NCI-H1436 treated with DMSO at 0.1 percent for 48 hours (cell line): ENCODE measurements at regions not wholly inside any gene's neighbourhood (a gene's known extent, or its start where the extent isn't known, plus 50 kb on each side); places are given as distances from the start of the nearest gene placed in this dataset.

Experiments
- DNase-seq: peaks from one replicate; lab custom pipeline; 2025; lab: John Stamatoyannopoulos, UW

GRCh38 chr2:59440491-59440890, 1113.0 kb downstream of the BCL11A start:
- DNase-seq = no peak

DNA sequence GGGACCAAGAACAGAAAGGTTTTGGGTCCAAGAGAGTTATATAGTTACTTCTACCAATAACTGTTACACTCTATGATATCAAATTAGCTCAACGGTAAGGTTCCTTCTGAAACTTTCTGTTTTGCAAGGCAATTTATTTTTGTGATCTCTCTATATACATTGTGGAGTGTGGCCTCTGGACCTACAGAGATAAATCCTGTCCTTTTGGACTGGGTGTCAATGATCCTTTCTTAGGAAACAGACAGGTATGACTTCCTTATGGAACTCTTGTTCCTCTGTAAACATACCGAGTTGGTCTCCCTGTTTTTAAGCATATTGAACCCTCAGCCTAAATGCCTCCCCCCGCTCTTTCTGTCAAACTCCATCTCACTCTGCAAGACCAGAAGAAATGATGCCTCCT, 1117.8 kb downstream of the BCL11A start:
- no peak for DNase-seq

- DNase-seq = no peak
These were observed 1124.5 kb downstream of the BCL11A start for GRCh38 chr2:59428940-59429339.

GRCh38 chr2:59427980-59428379, 1125.5 kb downstream of the BCL11A start:
- no peak for DNase-seq

- no peak for DNase-seq
These were observed 1128.2 kb downstream of the BCL11A start for GRCh38 chr2:59425247-59425646.

DNA sequence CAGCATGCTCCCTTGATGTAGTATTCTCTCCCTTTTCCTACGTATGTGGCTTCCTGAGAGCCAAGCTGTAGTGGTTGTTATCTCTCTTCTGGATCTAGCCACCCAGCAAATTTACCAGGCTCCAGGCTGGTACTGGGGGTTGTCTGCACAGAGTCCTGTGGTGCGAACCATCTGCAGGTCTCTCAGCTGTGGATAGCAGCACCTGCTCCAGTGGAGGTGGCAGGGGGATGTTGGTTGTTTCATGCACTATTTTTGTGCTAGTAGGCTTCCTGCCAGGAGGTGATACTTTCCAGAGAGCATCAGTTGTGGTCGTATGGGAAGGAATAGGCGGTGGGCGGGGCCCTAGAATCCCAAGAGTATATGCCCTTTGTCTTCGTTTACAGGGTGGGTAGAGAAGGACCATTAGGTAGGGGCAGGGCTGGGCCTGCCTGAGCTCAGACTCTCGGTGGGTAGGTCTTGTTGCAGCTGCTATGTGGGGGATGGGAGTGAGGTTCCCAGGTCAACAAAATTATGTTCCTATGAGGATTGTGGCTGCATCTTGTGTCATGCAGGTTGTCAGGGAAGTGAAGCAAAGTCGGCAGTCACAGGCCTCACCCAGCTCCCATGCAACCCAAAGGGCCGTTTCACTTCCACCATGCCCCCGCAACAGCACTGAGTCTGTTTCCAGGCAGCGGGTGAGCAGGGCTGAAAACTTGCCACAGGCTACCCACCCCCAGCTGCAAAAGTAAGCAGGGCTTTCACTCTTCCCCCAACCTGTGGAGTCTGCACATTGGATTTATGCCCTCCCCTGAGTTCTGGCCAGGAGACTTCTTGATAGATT, 1139.5 kb downstream of the BCL11A start:
- DNase-seq = peak; percentile 81

DNA sequence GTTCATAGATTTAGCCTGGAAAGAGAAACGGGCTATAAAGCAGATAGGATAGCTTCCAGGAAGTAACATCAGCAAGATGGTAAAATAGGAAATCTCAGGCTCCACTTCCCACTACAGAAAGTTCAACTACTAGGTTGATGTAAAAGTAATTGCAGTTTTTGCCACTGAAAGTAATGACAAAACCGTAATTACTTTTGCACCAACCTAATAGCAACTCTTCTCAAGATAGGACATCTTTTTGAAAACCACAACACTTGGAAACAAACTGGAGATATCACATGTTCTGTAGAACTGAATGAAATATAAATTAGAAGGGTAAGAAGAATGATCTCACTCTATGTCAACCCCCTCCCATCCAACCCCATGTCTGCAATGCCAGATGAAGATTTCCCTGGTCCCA, 1154.3 kb downstream of the BCL11A start:
- DNase-seq = no peak

- no peak for DNase-seq
These were observed 1155.4 kb downstream of the BCL11A start for GRCh38 chr2:59398081-59398480.

- no peak for DNase-seq
These were observed 1154.0 kb upstream of the FANCL start for GRCh38 chr2:59395119-59395518.

GRCh38 chr2:59391896-59392295, 1150.8 kb upstream of the FANCL start:
- no peak for DNase-seq

DNA sequence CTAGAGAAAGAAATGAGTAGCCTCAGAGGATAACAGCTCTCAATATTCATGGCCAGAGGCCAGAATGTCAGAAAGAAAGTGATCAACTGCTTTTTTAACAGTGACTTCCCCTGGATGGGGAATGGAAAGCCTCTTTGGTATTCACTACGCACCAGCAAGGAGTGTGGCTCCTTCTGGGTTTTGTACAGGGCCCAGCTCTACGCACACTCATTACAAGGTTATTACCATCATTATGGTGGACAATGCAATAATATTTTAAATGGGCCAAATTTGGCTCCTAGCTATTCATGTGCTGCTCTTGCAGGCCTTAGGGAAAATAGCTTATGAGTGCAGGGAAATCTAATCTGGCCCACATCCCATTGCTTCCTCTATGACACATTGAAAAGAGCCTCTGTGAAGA, 1149.5 kb upstream of the FANCL start:
- no peak for DNase-seq

DNA sequence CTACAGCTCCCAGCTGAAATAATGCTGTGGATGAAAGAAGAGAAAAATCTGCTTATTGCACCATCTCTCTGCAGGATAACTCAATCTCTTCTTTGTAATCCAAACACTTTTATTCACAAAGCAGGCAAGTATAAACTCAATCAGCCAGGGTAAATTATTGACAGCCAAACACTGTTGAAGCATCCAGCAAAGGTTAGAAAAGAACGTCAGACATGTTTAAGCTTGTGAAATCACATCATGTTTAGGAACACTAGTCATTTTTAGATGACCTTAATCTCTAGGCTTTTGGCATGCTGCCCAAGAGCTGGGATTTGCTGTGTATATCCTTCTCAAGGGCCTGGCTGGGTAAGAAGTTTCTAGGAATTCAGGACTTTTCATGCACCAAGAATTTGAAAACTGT, 1148.1 kb upstream of the FANCL start:
- no peak for DNase-seq

DNA sequence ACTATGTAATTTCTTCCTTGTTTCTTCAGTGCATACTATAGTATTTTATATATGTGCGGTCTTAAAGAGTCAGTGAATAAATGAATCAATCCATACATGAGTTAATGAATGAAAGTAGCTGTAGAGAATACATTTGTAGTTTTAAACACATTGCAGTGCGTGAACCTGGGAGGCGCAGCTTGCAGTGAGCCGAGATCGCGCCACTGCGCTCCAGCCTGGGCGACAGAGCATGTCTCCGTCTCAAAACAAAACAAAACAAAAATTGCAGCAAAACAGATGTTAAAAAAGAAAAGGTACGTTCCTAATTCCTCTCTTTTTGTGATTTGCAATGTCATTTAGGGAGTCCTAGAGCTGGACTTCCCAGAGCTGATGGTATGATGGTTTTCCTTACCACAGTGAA, 1144.8 kb upstream of the FANCL start:
- DNase-seq = no peak

DNA sequence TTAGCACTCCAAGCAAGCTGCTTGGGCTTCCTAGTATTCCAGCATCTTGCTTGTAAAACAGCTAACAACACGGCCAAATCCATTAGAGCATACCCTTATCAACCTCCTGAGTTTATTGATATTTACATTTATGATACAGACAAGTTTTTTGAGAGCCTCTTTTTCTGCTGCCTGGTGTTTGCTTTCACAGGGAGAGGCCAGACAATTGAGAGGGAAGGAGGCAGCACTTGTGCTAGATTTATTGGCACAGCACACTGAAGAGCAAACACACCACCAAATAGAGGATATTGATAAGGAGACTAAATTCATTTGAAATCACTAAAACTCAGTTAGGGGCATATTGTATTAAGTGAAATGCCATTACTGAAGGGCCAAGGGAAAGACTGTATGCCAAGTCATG, 1142.3 kb upstream of the FANCL start:
- DNase-seq = no peak

DNA sequence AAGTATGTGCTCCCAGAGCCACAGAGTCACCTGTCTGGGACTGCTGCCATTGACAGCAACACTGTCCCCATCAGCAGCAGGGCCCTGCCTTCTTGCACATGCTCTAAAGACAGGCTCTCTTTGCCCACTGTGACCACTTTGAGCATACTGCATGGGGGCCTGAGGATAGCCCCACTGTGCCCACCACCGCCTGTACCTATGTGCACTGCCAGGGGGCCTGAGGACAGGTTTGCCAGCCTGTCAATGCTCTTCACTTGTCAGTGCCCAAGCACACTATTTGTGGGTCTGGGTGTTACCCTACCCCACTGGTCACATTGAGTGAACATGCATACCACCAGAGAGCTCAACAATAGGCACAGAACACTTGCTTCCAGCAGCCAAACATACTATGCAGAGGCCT, 1137.0 kb upstream of the FANCL start:
- no peak for DNase-seq

DNA sequence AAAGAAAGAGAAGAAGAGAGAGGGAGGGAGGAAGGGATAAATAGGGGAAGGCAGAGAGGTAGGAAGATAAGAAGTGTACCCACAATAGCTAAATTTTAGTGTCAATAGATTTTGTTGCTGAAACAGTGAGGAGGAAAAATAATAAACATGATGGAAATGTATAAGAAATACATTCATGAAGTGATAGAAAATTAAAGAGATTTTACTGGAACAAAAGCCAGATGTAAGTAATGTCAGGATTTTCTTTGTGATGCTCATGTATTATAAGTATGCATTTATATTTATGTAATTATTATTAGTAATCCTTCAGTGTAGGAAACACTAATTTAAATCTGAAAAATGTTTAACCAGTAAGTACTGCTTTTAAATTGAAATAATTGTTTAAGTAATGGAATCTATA, 1125.2 kb upstream of the FANCL start:
- DNase-seq = no peak

- no peak for DNase-seq
These were observed 1113.4 kb upstream of the FANCL start for GRCh38 chr2:59354498-59354897.

DNA sequence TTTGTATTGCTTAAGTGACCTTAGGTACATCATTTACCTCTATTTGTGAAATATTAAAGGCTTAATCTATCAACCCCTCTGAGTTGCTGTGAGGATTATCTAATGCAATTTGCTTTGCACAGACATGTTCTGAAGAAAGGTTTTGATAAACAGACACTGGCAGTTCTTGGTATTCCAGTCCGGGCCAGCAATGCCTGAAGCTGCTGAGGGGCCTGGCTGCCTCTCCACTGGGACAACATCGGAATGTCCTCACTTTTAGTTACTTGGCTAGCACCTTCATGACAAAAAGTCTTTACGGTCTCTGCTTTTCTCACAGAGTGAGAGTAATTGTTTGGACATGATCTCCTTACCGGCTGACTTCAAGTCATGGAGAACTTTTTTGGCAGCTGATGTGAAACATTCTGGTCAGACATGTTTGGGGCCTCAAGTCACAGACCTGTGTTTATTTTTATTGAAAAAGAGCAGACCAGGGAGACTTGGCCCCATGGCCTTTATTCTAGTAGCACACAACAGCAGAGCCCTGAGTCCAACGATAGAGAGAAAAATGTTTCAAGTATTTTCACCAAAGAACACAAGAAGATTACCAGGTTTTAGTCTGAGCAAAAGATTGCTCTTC, 1112.3 kb upstream of the FANCL start:
- DNase-seq = no peak

GRCh38 chr2:59342166-59342565, 1101.0 kb upstream of the FANCL start:
- DNase-seq = no peak

DNA sequence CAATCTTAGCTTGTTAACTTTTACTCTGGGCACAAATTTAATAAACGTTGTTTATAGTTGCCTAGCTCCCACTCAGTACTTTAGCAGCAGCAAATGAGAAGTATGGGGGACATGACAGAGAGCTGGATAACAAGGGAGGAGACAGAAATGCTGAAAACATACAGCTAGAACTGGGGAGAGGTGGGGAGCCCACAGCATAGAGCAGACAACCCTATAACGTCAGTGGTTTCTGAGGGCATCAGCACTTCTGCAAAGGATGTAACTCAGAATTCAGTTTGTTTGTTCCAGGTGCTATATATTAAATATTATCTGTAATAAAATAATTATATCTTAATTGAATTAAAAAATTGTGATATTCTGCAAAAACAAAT, 1098.7 kb upstream of the FANCL start:
- no peak for DNase-seq

- no peak for DNase-seq
These were observed 1098.2 kb upstream of the FANCL start for GRCh38 chr2:59339121-59339836.

DNA sequence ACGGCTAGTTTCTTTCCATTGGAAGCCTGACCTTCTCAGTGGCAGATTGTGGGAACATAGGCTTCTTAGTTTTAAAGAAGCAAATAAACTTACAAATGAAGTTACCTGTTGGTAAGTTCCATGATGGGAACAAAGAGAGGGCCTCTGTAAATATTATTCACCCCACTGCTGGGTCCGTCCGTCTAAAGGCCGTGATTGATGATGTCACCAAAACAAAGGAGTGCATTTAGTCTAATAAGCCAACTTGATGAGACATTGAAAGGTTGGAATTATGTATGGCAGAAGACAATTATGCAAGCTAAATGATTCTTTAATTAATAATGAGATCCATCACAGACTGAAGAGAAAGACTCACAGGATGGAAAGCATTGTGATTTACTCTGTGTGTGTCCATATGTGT, 1091.9 kb upstream of the FANCL start:
- no peak for DNase-seq
